CD4-positive, alpha-beta T cell (primary cell): ENCODE measurements at regions not wholly inside any gene's neighbourhood (a gene's known extent, or its start where the extent isn't known, plus 50 kb on each side); places are given as distances from the start of the nearest gene placed in this dataset.

ENCODE experiments used
- ATAC-seq: fragments of 200-7000 bp; cut with Tn5 transposase; one replicate; pipeline ENCODE4 v1.10.0; 2022; ENCODE audit warnings: mild to moderate bottlenecking; ENCODE audit not compliant: poor library complexity
- CTCF ChIA-PET: fragments of 350-600 bp; sonication (Branson Sonifier 250); formaldehyde crosslinking; loops from one replicate; lab custom pipeline; 2021; ENCODE audit warnings: antibody characterized with exemption, inconsistent platforms; lab: Charles Lee
- POLR2A ChIA-PET: fragments of 350-600 bp; sonication (Branson Sonifier 250); formaldehyde crosslinking; loops from one replicate; lab custom pipeline; 2021; ENCODE audit warnings: antibody characterized with exemption, inconsistent platforms; lab: Charles Lee
- DNase-seq, 14 experiments: peaks; one replicate each; pipeline ENCODE4 v3.0.0-alpha.2; 2013 to 2020; ENCODE audit warnings: mixed read lengths in 2 of 14
- H3K27ac ChIP-seq, 2 donors: one replicate each; pipeline versions ENCODE4 v1.5.1 to v1.7.0; 2013; ENCODE audit warnings: low read length in 2 of 2, low read depth in 1 of 2, mild to moderate bottlenecking in 1 of 2
- H3K27me3 ChIP-seq, 2 experiments: 1 replicate in 1 of 2; 2 replicates in 1 of 2; pipeline versions ENCODE4 v1.6.1 to v1.7.0; 2013; ENCODE audit warnings: low read length in 2 of 2, control low read depth in 1 of 2, mild to moderate bottlenecking in 1 of 2, moderate library complexity in 1 of 2; ENCODE audit not compliant: insufficient read depth in 2 of 2, control insufficient read depth in 1 of 2
- H3K36me3 ChIP-seq: one replicate; pipeline ENCODE4 v1.6.1; 2013; ENCODE audit warnings: low read length, control low read depth; ENCODE audit not compliant: insufficient read depth
- H3K4me1 ChIP-seq: one replicate; pipeline ENCODE4 v1.6.1; 2013; ENCODE audit warnings: low read length, control low read depth; ENCODE audit not compliant: insufficient read depth
- H3K4me3 ChIP-seq: one replicate; pipeline ENCODE4 v1.5.1; 2013; ENCODE audit warnings: mild to moderate bottlenecking, low read length, moderate library complexity
- H3K9me3 ChIP-seq, 2 experiments: 1 replicate in 1 of 2; 2 replicates in 1 of 2; pipeline versions ENCODE4 v1.6.1 to v1.7.0; 2013; ENCODE audit warnings: low read length in 2 of 2, mild to moderate bottlenecking in 2 of 2, control low read depth in 1 of 2, moderate library complexity in 1 of 2; ENCODE audit not compliant: control insufficient read depth in 1 of 2, insufficient read depth in 1 of 2
- H3K27ac Mint-ChIP-seq: one replicate; pipeline ENCODE4 v1.8.0; 2020; ENCODE audit warnings: mixed read lengths
- H3K27me3 Mint-ChIP-seq: one replicate; pipeline ENCODE4 v1.8.0; 2021; ENCODE audit warnings: mixed read lengths
- H3K36me3 Mint-ChIP-seq: one replicate; pipeline ENCODE4 v1.8.0; 2021; ENCODE audit warnings: low read depth, mixed read lengths
- H3K4me1 Mint-ChIP-seq: one replicate; pipeline ENCODE4 v1.8.0; 2021; ENCODE audit warnings: low read depth, mixed read lengths
- H3K4me3 Mint-ChIP-seq: one replicate; pipeline ENCODE4 v1.8.0; 2020; ENCODE audit warnings: mild to moderate bottlenecking, mixed read lengths
- H3K9me3 Mint-ChIP-seq: one replicate; pipeline ENCODE4 v1.8.0; 2020; ENCODE audit warnings: mixed read lengths
- intact Hi-C, 2 experiments: fragments of 100-400 bp; cut with DNase I in 1 of 2; cut with micrococcal nuclease in 1 of 2; formaldehyde crosslinking; loops; one replicate each; pipeline versions ENCODE4 v1.15.1 to v1.9.0; 2023 to 2025; cut with DNase I, micrococcal nuclease
- TF ChIP-seq, protein P1 (sequence below): fragments of 200-600 bp; IDR thresholded peaks from one replicate; pipeline ENCODE4 v1.8.0; 2022; ENCODE audit warnings: antibody characterized with exemption, mild to moderate bottlenecking

DNA sequence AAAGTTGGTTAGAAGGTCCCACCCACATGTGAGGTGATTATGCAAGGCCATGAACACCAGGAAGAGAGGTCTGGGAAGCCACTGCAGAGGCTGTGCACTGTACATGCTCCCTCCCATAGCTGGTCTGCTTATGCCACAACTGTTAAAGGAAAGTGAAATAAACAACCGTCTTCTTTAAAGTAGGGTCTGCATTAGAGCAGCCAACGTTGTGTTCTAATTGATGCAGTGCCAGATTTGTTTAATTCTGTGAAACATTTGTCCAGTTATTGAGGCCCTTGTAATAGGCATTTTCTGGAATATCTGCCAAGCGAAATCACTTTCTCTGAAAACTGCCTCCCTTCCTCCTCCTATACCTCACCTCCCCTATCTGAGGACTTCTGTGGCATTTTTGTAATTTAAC, 224.0 kb upstream of the LNX1 start:
- no peaks in the 10 kb centered on the region for H3K4me1 ChIP-seq
- no peaks in the 10 kb centered on the region for H3K36me3 ChIP-seq
- H3K27me3 ChIP-seq, result peaks cover 0 to 2% of the 10 kb centered on the region in 2 experiments
- Mint-ChIP-seq H3K4me3 (no peak overlapping the region), H3K27me3 (peaks cover 14% of the 10 kb centered on the region), H3K4me1 (no peaks in the 10 kb centered on the region), H3K27ac (no peak overlapping the region), H3K9me3 (no peaks in the 10 kb centered on the region), H3K36me3 (no peaks in the 10 kb centered on the region)
- ATAC-seq (no peak), DNase-seq (no peak)
- no peak overlapping the region for H3K27ac ChIP-seq
- ChIA-PET CTCF (no interaction called here), POLR2A (no interaction called here)
- no peak overlapping the region for H3K4me3 ChIP-seq
- no peaks in the 10 kb centered on the region for H3K9me3 ChIP-seq
- intact Hi-C loops, result no loop called here
- TF ChIP-seq, protein P1, sequence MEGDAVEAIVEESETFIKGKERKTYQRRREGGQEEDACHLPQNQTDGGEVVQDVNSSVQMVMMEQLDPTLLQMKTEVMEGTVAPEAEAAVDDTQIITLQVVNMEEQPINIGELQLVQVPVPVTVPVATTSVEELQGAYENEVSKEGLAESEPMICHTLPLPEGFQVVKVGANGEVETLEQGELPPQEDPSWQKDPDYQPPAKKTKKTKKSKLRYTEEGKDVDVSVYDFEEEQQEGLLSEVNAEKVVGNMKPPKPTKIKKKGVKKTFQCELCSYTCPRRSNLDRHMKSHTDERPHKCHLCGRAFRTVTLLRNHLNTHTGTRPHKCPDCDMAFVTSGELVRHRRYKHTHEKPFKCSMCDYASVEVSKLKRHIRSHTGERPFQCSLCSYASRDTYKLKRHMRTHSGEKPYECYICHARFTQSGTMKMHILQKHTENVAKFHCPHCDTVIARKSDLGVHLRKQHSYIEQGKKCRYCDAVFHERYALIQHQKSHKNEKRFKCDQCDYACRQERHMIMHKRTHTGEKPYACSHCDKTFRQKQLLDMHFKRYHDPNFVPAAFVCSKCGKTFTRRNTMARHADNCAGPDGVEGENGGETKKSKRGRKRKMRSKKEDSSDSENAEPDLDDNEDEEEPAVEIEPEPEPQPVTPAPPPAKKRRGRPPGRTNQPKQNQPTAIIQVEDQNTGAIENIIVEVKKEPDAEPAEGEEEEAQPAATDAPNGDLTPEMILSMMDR, result no peak

DNA sequence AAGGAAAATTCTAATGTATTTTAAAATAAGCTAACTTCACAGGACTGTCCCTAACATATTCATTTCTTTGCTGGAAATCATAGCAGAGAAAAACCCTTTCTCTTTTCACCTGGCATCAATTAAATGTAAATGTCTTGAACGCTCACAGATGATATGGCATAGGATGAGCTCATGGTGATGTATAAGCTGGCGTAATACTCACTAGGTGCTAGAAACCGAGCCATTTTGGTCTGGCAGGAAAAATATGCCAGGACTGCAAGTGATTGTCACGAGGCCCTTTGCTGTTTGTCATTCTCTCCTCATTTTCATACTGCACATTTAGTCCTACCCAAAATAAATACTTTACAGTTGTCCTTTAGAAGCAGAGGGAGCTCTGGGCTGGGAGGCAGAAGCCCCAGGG, 222.7 kb upstream of the LNX1 start:
- CTCF ChIA-PET, result interaction anchor here (0.7 kb wide), 1 partner anchor 1371 kb away, joined by 3 read pairs; no protein-coding TSS in a partner anchor
- ATAC-seq (no peak), DNase-seq (no peak)
- H3K36me3 ChIP-seq, result no peaks in the 10 kb centered on the region
- intact Hi-C loops, result no loop called here
- Mint-ChIP-seq H3K27ac (no peak overlapping the region), H3K36me3 (no peaks in the 10 kb centered on the region), H3K27me3 (peaks cover 13% of the 10 kb centered on the region), H3K4me1 (no peaks in the 10 kb centered on the region), H3K4me3 (no peak overlapping the region), H3K9me3 (no peaks in the 10 kb centered on the region)
- POLR2A ChIA-PET, result no interaction called here
- no peak overlapping the region for H3K4me3 ChIP-seq
- H3K27ac ChIP-seq, result no peak overlapping the region
- H3K27me3 ChIP-seq, result peaks cover 0 to 4% of the 10 kb centered on the region in 2 experiments
- no peaks in the 10 kb centered on the region for H3K9me3 ChIP-seq
- TF ChIP-seq, protein P1, result no peak
- H3K4me1 ChIP-seq, result no peaks in the 10 kb centered on the region

DNA sequence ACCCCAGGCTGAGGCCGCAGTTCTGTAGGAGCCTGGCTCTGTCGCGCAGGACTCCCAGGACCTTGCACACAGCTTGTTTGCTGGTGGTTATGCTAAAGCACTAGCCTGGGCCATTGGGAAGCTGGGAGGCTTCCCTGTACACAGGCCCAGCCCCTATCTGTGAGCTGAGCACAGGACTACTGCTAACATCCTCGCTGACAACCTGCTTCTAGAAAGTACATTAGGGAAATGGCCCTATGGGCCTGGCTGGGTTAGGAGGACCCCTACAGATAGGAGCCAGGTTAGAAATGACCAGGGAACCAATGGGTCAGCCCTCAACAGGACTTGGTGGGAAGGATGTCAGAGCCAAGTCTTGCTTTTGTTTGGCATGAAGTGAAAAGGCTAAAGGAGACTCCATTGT, 219.4 kb upstream of the LNX1 start:
- Histone ChIP-seq H3K9me3 (no peaks in the 10 kb centered on the region), H3K4me3 (no peak overlapping the region), H3K4me1 (no peaks in the 10 kb centered on the region), H3K36me3 (no peaks in the 10 kb centered on the region), H3K27me3 (peaks cover 0 to 2% of the 10 kb centered on the region in 2 experiments), H3K27ac (no peak overlapping the region)
- H3K36me3 Mint-ChIP-seq, result no peaks in the 10 kb centered on the region
- H3K9me3 Mint-ChIP-seq, result no peaks in the 10 kb centered on the region
- intact Hi-C loops, result no loop called here
- TF ChIP-seq, protein P1, result no peak
- ChIA-PET POLR2A (no interaction called here), CTCF (no interaction called here)
- ATAC-seq (no peak), DNase-seq (no peak)
- H3K27ac Mint-ChIP-seq, result no peak overlapping the region
- H3K4me3 Mint-ChIP-seq, result no peak overlapping the region
- H3K27me3 Mint-ChIP-seq, result peaks cover 13% of the 10 kb centered on the region
- H3K4me1 Mint-ChIP-seq, result no peaks in the 10 kb centered on the region
